ENCODE measurements at regions not wholly inside any gene's neighbourhood (a gene's known extent, or its start where the extent isn't known, plus 50 kb on each side); places are given as distances from the start of the nearest gene placed in this dataset.

GRCh38 chr12:126156806-126157574 is 1091.8 kb downstream of the AACS start:
- Histone ChIP-seq H3K27ac (no peak overlapping the region), H3K27me3 (ENCODE audit: insufficient read depth, low read depth, severe bottlenecking) (peaks cover 2% of the 10 kb centered on the region), H3K4me3 (ENCODE audit: low read depth, low read length) (no peak overlapping the region), H3K36me3 (no peaks in the 10 kb centered on the region), H3K9me3 (ENCODE audit: severe bottlenecking) (no peaks in the 10 kb centered on the region)
- TF ChIP-seq, protein P1, sequence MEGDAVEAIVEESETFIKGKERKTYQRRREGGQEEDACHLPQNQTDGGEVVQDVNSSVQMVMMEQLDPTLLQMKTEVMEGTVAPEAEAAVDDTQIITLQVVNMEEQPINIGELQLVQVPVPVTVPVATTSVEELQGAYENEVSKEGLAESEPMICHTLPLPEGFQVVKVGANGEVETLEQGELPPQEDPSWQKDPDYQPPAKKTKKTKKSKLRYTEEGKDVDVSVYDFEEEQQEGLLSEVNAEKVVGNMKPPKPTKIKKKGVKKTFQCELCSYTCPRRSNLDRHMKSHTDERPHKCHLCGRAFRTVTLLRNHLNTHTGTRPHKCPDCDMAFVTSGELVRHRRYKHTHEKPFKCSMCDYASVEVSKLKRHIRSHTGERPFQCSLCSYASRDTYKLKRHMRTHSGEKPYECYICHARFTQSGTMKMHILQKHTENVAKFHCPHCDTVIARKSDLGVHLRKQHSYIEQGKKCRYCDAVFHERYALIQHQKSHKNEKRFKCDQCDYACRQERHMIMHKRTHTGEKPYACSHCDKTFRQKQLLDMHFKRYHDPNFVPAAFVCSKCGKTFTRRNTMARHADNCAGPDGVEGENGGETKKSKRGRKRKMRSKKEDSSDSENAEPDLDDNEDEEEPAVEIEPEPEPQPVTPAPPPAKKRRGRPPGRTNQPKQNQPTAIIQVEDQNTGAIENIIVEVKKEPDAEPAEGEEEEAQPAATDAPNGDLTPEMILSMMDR (IDR thresholded peaks at IDR 0.05; ENCODE audit: low read depth, low read length), result no peak
- no peak for DNase-seq

DNA sequence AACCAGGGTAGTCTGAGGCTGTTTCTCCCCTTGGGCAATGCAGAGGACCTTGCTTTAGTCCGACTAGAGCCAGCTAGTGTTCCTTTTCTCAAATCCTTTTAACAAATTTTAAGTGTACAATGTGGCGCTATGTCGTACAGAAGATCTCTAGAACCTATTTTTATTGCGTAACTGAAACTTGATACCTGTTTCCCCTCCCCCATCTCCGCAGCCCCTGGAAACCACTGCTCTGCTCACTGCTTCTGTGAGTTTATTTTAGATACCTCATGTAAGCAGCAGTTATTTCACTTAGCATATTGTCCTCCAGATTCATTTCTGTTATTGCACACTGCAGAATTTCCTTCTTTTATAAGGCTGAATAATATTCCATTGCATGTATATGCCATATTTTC is 1092.3 kb downstream of the AACS start:
- Histone ChIP-seq H3K9me3 (ENCODE audit: severe bottlenecking) (no peaks in the 10 kb centered on the region), H3K27me3 (ENCODE audit: insufficient read depth, low read depth, severe bottlenecking) (peaks cover 3% of the 10 kb centered on the region), H3K4me3 (ENCODE audit: low read depth, low read length) (no peak overlapping the region), H3K36me3 (no peaks in the 10 kb centered on the region), H3K27ac (no peak overlapping the region)
- no peak for DNase-seq
- TF ChIP-seq, protein P1 (IDR thresholded peaks at IDR 0.05; ENCODE audit: low read depth, low read length), result no peak

DNA sequence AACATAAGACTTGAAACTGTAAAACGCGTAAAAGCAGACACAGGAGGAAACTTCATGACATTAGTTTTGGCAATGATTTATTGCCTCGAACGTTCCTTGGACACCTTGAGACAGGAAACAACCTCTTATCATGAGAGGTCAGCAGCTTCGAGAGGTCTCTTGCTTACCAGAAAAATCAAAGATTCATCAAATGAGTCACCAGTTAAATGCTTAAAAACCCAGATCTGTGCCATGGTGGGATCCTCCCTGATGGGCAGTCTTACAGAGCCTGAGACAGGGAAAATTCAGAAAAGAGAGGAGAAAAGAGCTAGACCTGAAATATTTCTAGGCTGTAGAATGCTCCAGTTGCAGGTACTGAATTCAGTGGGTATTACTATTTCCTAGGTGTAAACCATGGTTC is 1093.9 kb downstream of the AACS start:
- Histone ChIP-seq H3K36me3 (no peaks in the 10 kb centered on the region), H3K27ac (no peak overlapping the region), H3K4me3 (ENCODE audit: low read depth, low read length) (no peak overlapping the region), H3K27me3 (ENCODE audit: insufficient read depth, low read depth, severe bottlenecking) (peaks cover 3% of the 10 kb centered on the region), H3K9me3 (ENCODE audit: severe bottlenecking) (no peaks in the 10 kb centered on the region)
- TF ChIP-seq, protein P1 (IDR thresholded peaks at IDR 0.05; ENCODE audit: low read depth, low read length), result no peak
- no peak for DNase-seq

GRCh38 chr12:126160912-126161311 is 1095.7 kb downstream of the AACS start:
- Histone ChIP-seq H3K27me3 (ENCODE audit: insufficient read depth, low read depth, severe bottlenecking) (peaks cover 2% of the 10 kb centered on the region), H3K27ac (no peak overlapping the region), H3K9me3 (ENCODE audit: severe bottlenecking) (no peaks in the 10 kb centered on the region), H3K4me3 (ENCODE audit: low read depth, low read length) (no peak overlapping the region), H3K36me3 (no peaks in the 10 kb centered on the region)
- TF ChIP-seq, protein P1 (IDR thresholded peaks at IDR 0.05; ENCODE audit: low read depth, low read length), result no peak
- DNase-seq, result no peak

DNA sequence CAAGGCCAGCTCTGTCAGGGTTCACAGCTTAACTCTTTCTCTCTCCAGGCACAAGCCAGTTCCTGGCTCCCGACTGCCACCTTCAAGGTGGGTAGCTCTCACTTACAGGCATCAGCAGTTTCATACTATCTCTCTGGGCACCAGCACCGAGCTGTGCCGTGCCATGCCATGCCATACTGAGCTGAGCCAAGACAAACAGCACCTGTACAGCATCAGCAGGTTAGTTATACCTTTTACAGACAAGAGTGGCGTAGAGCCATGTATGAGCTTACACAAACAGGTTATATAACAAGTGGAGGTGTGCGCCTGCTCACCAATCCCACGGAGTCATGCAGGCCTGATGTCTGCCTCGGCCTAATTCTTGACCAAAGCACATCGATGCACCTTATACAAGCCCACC is 1098.7 kb downstream of the AACS start:
- no peaks in the 10 kb centered on the region for H3K9me3 ChIP-seq (ENCODE audit: severe bottlenecking)
- no peak overlapping the region for H3K4me3 ChIP-seq (ENCODE audit: low read depth, low read length)
- H3K27ac ChIP-seq, result no peak overlapping the region
- TF ChIP-seq, protein P1 (IDR thresholded peaks at IDR 0.05; ENCODE audit: low read depth, low read length), result no peak
- no peaks in the 10 kb centered on the region for H3K36me3 ChIP-seq
- DNase-seq, result no peak
- H3K27me3 ChIP-seq (ENCODE audit: insufficient read depth, low read depth, severe bottlenecking), result peaks cover 2% of the 10 kb centered on the region
